GM21367 (cell line): ENCODE measurements at regions not wholly inside any gene's neighbourhood (a gene's known extent, or its start where the extent isn't known, plus 50 kb on each side); places are given as distances from the start of the nearest gene placed in this dataset.
"Not testable (repeated sequence)": the region's sequence is repeated elsewhere in the genome, so short reads cannot be mapped to it uniquely, and the experiment has no call there.

Source experiments
- ATAC-seq: cut with Tn5 transposase; IDR thresholded peaks from one replicate; pipeline ENCODE4 v1.9.1; 2021; ENCODE audit not compliant: unreplicated experiment

- no peak for ATAC-seq
Measured at GRCh38 chr6:120826253-120826652, 508.0 kb downstream of the TBC1D32 start.

GRCh38 chr6:120816794-120817193 lies 517.5 kb downstream of the TBC1D32 start:
- ATAC-seq = no peak

GRCh38 chr6:120805276-120805675 lies 529.0 kb downstream of the TBC1D32 start:
- ATAC-seq = no peak

GRCh38 chr6:120804612-120805011 lies 529.7 kb downstream of the TBC1D32 start:
- no peak for ATAC-seq

- ATAC-seq = no peak
Measured at GRCh38 chr6:120786682-120787081, 547.6 kb downstream of the TBC1D32 start.

DNA sequence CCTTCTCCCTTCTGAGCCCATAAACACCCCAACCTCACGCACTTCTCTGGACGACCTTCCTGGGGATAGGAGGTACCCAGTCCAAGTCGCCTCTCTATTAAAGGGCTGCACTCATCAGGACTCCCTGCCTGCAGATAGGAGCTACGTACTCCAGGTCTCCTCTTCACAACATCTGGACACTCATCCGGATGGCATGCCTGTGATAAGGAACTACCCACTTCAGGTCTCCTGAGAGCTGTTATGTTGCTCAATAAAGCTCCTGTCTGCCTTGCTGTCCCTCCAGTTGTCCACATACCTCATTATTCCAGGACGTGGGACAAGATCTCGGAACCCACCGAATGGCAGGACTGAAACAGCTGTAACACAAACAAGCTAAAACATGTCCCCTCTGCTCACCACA lies 548.0 kb downstream of the TBC1D32 start:
- no peak for ATAC-seq

DNA sequence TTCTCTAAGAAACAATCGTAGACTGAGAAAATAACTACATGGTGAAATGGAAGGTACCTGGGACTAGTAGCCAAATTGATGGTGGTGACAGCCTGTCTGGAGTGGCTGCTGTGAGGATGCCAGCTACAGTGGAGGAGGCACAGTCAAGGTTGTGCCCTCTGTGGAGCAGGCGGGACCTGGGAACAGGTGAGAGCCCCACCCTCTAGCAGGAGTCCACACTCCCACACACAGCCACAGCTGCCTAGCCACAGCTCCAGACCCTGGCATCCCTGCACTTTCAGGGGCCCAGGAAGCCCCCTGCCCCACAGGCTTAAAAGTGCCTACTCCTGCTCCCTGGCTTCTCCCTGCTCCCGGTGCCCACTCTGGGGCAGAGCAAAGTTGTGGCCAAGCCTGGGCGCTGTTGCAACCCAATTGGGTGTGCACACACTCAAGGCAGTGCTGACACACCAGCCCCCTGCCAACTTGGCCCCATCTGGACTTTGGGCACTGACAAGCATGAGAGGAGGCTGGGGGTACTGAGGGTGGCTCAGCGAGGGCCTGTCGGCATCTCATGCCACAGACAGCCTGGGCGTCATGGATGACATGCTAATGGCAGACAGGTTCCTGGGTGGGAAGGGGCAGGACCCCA lies 548.7 kb downstream of the TBC1D32 start:
- no peak for ATAC-seq

DNA sequence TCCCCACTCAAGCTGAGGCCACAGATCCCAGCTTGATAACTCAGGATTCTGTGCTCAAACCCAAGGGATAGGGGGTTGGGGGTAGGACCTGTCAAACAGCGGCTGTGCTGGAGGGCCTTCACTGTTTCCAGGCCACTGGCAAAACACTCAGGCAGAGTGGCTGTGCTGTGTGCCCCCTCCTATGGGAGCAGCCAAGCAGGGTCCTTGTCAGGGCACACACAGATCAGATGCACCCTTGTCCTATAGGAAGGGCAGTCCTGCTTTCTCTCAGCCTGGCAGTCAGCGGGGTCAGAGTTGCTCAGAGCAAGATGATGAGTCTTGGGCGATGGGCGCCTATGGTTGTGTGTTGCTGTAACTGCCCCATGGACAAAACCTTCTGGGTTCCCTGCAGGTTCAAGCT lies 554.8 kb downstream of the TBC1D32 start:
- ATAC-seq = no peak

DNA sequence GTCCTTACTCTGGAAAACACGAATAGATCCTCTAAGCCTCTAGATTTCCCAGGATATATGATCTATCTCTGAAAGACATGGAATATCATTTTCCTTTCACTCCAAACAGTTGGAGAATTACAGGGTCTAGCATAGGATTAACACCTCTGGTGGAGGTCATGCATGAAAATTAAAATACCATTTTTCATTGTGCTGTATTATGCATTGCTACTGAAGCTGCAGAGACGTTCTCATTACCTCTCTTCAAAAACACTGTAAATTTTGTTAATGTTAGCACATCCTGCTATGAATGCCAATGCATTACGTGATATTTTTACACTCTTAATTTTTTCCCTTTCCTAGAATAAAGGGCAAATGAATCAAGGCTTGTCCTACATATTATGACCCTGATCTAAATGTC lies 558.6 kb downstream of the TBC1D32 start:
- ATAC-seq = no peak

GRCh38 chr6:120774275-120774674 lies 560.0 kb downstream of the TBC1D32 start:
- no peak for ATAC-seq

GRCh38 chr6:120771019-120771418 lies 563.3 kb downstream of the TBC1D32 start:
- ATAC-seq = no peak

GRCh38 chr6:120764312-120764711 lies 570.0 kb downstream of the TBC1D32 start:
- ATAC-seq = no peak

DNA sequence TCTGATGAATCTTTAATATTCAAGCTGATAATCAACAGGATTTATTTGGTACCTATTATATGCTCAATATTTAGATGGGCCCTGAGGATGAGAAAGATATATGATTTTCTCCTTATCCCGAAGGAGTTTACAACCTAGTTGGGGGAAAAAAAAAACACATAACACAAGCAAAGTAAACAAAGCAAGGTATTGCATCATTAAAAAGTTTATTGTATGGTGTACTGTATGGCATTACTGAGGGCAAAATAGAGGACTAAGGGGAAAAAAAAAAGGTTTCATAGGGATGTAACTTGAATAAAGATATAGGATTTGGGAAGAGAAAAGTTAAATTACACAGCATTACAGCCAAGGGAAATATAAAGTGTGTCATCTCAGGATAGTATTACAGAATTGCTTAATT lies 574.7 kb downstream of the TBC1D32 start:
- no peak for ATAC-seq

- not testable (repeated sequence) for ATAC-seq
Measured at GRCh38 chr6:120748574-120748973, 585.7 kb downstream of the TBC1D32 start.

GRCh38 chr6:120736740-120737139 lies 597.5 kb downstream of the TBC1D32 start:
- ATAC-seq = no peak

GRCh38 chr6:120735641-120736040 lies 598.6 kb downstream of the TBC1D32 start:
- no peak for ATAC-seq

DNA sequence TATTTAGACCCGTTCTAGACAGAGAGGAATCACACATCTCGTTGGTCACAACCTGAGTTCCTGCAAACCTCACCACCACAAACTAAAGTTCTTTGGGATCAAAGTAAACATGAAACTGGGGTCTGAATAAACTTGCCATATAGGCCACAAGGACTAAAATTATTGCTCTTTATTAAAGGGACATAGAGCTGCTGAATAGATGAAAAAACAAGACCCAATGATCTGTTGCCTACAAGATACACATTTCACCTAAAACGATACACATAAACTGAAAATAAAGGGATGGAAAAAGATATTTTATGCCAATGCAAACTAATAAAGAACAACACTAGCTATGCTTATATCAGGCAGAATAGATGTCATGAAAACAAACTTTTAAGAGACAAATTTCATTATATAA lies 623.0 kb downstream of the TBC1D32 start:
- no peak for ATAC-seq

DNA sequence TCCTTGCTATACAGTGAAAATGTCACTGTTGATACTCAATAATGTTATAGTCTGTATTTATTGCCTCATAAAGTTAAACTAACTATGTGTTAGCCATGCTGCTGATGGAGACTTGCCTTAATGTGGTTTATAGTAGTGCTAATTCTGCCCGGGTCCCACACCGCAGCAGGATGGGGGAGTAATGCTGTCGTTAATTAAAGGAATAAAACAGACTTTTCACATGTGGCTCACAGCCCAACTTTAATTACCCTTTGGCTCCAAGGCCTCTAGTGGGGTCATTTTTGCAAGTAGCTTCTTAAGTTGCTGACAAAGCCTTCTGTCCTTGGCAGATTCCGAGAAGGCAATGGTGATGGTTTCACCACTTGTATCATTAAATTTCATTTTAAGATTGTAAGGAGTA lies 634.3 kb downstream of the TBC1D32 start:
- ATAC-seq = no peak

GRCh38 chr6:120686492-120686891 lies 647.8 kb downstream of the TBC1D32 start:
- ATAC-seq = no peak

- no peak for ATAC-seq
Measured at GRCh38 chr6:120682145-120682544, 652.1 kb downstream of the TBC1D32 start.

DNA sequence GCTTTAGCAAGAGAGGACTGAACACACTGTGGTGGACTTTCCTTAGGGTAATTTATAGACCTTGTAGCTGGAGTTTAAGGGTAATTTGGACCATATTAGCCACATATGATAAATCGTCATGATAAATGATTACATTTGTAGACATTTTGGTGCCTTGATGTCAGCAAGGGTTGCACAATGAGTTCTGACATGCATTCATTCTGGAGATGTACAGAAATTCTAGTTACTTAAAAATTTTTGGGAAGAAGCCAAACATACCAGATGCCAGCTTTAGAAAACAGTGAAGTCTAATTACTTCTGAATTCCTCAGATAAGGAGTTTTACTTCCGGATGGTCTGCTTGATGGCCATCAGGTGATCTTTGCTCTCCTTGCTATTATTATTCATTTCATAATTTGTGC lies 653.1 kb downstream of the TBC1D32 start:
- ATAC-seq = no peak

DNA sequence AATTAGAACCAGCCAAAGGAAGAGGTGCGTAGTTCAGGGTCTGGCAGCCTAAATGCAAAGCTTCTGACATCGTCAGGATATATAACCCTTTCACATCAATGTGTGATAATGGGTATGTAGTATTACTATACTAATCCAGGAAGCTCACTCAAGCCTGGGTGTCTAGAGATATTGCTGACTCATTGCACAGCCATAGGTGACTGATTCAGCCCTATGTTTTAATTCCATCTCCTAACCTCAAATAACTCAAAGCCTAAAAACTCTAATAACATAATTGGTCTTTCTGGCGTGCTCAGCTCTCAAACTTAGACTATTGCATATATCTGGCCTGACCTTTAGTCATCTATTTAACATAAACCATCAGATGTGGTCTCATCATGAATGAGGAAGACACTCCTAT lies 658.4 kb downstream of the TBC1D32 start:
- ATAC-seq = no peak

DNA sequence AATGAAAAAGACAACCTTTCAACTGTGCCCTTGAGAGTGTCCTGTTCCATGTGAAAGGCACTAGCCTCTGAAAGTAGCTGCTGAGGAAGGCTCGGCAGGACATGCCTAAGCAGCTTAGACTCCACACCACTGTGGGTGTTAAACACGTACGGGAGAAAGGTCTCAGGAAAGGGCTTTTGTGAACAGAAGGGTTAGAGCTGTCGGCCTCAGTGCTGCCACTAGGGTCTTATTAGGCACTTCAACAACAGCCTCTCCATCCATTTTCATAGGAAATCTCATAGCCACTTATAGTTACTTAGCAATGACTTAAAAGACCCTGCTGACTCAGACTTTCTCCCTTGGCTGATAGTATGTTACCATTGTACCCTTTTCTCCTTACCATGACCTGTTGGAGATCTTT lies 662.8 kb downstream of the TBC1D32 start:
- ATAC-seq = no peak

DNA sequence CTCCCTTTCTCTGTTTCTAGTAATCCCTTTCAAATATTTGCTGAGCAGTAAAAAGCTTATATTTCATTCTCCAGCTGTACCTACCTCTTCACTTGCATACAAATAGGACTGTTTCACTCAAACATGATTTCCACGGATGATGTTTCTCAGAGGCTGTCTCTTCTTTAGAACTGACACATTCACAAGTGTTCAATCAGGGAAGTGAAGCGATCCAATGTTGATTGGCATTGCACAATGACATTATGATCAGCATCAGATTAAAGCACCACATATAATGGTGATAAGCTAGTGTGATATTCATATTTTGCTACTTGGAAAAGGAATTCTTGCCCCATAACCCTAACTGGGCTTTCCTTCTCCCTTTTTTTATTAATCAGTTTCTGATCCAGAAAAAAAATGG lies 681.8 kb downstream of the TBC1D32 start:
- no peak for ATAC-seq
